ENCODE measurements at regions not wholly inside any gene's neighbourhood (a gene's known extent, or its start where the extent isn't known, plus 50 kb on each side); places are given as distances from the start of the nearest gene placed in this dataset.
A peak's percentile ranks its signal among the peaks of the same experiment; 100 is the strongest.

- no peak for DNase-seq
Measured at GRCh38 chr9:28770827-28771226, 1197.5 kb upstream of the C9orf72 start.

GRCh38 chr9:28774433-28775235 lies 1201.4 kb upstream of the C9orf72 start:
- DNase-seq = peak; percentile 63

GRCh38 chr9:28779243-28779642 lies 1206.0 kb upstream of the C9orf72 start:
- DNase-seq = peak; percentile 10

- DNase-seq = no peak
Measured at GRCh38 chr9:28781481-28781880, 1208.2 kb upstream of the C9orf72 start.

GRCh38 chr9:28782630-28783029 lies 1209.3 kb upstream of the C9orf72 start:
- no peak for DNase-seq

GRCh38 chr9:28792716-28793115 lies 1219.4 kb upstream of the C9orf72 start:
- DNase-seq = no peak

GRCh38 chr9:28799876-28800275 lies 1226.6 kb upstream of the C9orf72 start:
- no peak for DNase-seq

GRCh38 chr9:28801144-28801799 lies 1228.0 kb upstream of the C9orf72 start:
- no peak for DNase-seq

- DNase-seq = no peak
Measured at GRCh38 chr9:28805197-28805596, 1231.9 kb upstream of the C9orf72 start.

- no peak for DNase-seq
Measured at GRCh38 chr9:28808042-28808441, 1234.8 kb upstream of the C9orf72 start.

GRCh38 chr9:28810388-28811075 lies 1237.3 kb upstream of the C9orf72 start:
- no peak for DNase-seq

GRCh38 chr9:28820741-28821140 lies 1247.5 kb upstream of the C9orf72 start:
- DNase-seq = no peak

- DNase-seq = no peak
Measured at GRCh38 chr9:28821240-28821639, 1248.0 kb upstream of the C9orf72 start.

- DNase-seq = no peak
Measured at GRCh38 chr9:28824432-28824963, 1251.2 kb upstream of the C9orf72 start.

GRCh38 chr9:28832168-28832770 lies 1259.0 kb upstream of the C9orf72 start:
- DNase-seq = no peak

GRCh38 chr9:28834156-28834555 lies 1260.9 kb upstream of the C9orf72 start:
- no peak for DNase-seq

GRCh38 chr9:28839778-28840430 lies 1266.6 kb upstream of the C9orf72 start:
- no peak for DNase-seq

GRCh38 chr9:28841775-28842174 lies 1268.5 kb upstream of the C9orf72 start:
- peak; percentile 67 for DNase-seq

- no peak for DNase-seq
Measured at GRCh38 chr9:28847331-28847730, 1274.0 kb upstream of the C9orf72 start.

GRCh38 chr9:28848671-28849070 lies 1275.4 kb upstream of the C9orf72 start:
- DNase-seq = no peak

GRCh38 chr9:28853477-28853876 lies 1280.2 kb upstream of the C9orf72 start:
- DNase-seq = peak; percentile 28

GRCh38 chr9:28866951-28867350 lies 1293.7 kb upstream of the C9orf72 start:
- no peak for DNase-seq
